Effector memory CD8-positive, alpha-beta T cell (primary cell): ENCODE measurements at regions not wholly inside any gene's neighbourhood (a gene's known extent, or its start where the extent isn't known, plus 50 kb on each side); places are given as distances from the start of the nearest gene placed in this dataset.

ENCODE experiments used
- ATAC-seq: fragments of 150-1000 bp; cut with Tn5 transposase; replicated peaks from 2 replicates; pipeline ENCODE4 v1.10.0; 2021; ENCODE audit warnings: mild to moderate bottlenecking, moderate library complexity
- DNase-seq, 3 experiments: peaks; one replicate each; pipeline ENCODE4 v3.0.0; 2021
- H3K27ac Mint-ChIP-seq, 2 donors: one replicate each; pipeline ENCODE4 v1.8.0; 2022; ENCODE audit warnings: mild to moderate bottlenecking in 2 of 2, mixed read lengths in 2 of 2, moderate library complexity in 2 of 2
- H3K27me3 Mint-ChIP-seq, 2 donors: one replicate each; pipeline ENCODE4 v1.8.0; 2022; ENCODE audit warnings: mixed read lengths in 2 of 2
- H3K36me3 Mint-ChIP-seq: one replicate; pipeline ENCODE4 v1.8.0; 2022; ENCODE audit warnings: mild to moderate bottlenecking, moderate library complexity, mixed read lengths; ENCODE audit not compliant: insufficient read depth
- H3K4me1 Mint-ChIP-seq, 2 donors: one replicate each; pipeline ENCODE4 v1.8.0; 2022; ENCODE audit warnings: low read depth in 2 of 2, mixed read lengths in 2 of 2
- H3K4me3 Mint-ChIP-seq, 2 donors: one replicate each; pipeline ENCODE4 v1.8.0; 2022; ENCODE audit warnings: mild to moderate bottlenecking in 2 of 2, mixed read lengths in 2 of 2, moderate library complexity in 2 of 2
- H3K9me3 Mint-ChIP-seq, 2 donors: one replicate each; pipeline ENCODE4 v1.8.0; 2022; ENCODE audit warnings: mixed read lengths in 2 of 2

DNA sequence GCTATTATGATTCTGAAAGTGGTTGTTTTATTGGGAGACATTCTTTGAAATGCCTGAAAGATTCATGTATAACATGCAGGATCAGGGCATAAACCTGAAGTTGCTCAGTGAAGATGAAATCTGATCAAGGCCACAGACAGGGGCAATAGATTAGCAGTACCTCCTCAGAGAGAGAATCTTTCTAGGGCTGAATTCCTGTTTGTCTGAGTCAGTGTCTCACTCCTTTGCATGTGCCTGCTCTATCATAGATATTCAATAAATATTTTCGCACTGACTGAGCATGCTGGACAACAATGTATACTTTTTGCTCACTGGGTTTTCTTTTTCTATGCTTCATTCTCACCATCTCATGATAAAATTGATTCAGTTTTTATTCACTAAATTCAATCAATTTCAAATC is 49.8 kb upstream of the PFN2 start:
- Mint-ChIP-seq H3K9me3 (peaks cover 2 to 6% of the 10 kb centered on the region in 2 donors), H3K36me3 (peaks cover 3% of the 10 kb centered on the region), H3K4me1 (no peaks in the 10 kb centered on the region), H3K4me3 (no peak overlapping the region), H3K27ac (no peak overlapping the region), H3K27me3 (peaks cover 44 to 63% of the 10 kb centered on the region in 2 donors)
- ATAC-seq (no peak), DNase-seq (no peak)
